GM12878 (cell line): ENCODE measurements at regions not wholly inside any gene's neighbourhood (a gene's known extent, or its start where the extent isn't known, plus 50 kb on each side); places are given as distances from the start of the nearest gene placed in this dataset.

ENCODE experiments used
- ATAC-seq: fragments of 200-7000 bp; cut with Tn5 transposase; 3 replicates; pipeline ENCODE4 v1.9.1; 2020; ENCODE audit warnings: mild to moderate bottlenecking, moderate library complexity
- BruUV-seq: library from RNA; stranded (reverse); fragments of 400-500 nt; replicated peaks from 2 replicates; lab custom pipeline; 2021; lab: Mats Ljungman, UMichigan
- CTCF ChIA-PET: fragments of 300-600 bp; sonication (Branson Sonifier 250); formaldehyde crosslinking; extraction: SDS; loops from one replicate; lab custom pipeline; 2021; ENCODE audit warnings: inconsistent platforms; lab: Yijun Ruan, JAX
- POLR2A ChIA-PET: fragments of 350-600 bp; formaldehyde crosslinking; extraction: SDS; loops from one replicate; lab custom pipeline; 2021; ENCODE audit warnings: inconsistent platforms; lab: Charles Lee
- RAD21 ChIA-PET: fragments of 300-600 bp; sonication (Branson Sonifier 250); formaldehyde crosslinking; loops from one replicate; lab custom pipeline; 2023; ENCODE audit warnings: antibody characterized with exemption; ENCODE audit not compliant: unreplicated experiment; lab: Charles Lee
- SMC1A ChIA-PET: fragments of 300-600 bp; sonication (Branson Sonifier 250); formaldehyde crosslinking; loops from one replicate; lab custom pipeline; 2023; ENCODE audit not compliant: unreplicated experiment, uncharacterized antibody; lab: Charles Lee
- DNase-seq: peaks from one replicate; pipeline ENCODE4 v3.0.0-alpha.2; 2011; ENCODE audit warnings: low read depth, low spot score
- FAIRE-seq: peaks from 3 replicates; lab custom pipeline; 2011; peaks lifted over from hg19 to GRCh38; lab: Jason Lieb, UNC
- H2AFZ ChIP-seq: 2 replicates; pipeline ENCODE4 v1.6.0; 2011; ENCODE audit warnings: low read depth, low read length, control low read depth; ENCODE audit not compliant: control insufficient read depth
- H3K27ac ChIP-seq: 2 replicates; pipeline ENCODE4 v1.5.1; 2011; ENCODE audit warnings: control low read depth; ENCODE audit not compliant: control insufficient read depth, insufficient read depth
- H3K27me3 ChIP-seq, 2 experiments: replicated peaks in 1 of 2; 2 replicates each; pipeline versions ENCODE4 v1.6.0 to v1.6.1; 2011; ENCODE audit warnings: low read length in 1 of 2; ENCODE audit not compliant: control insufficient read depth in 2 of 2, insufficient read depth in 2 of 2
- H3K36me3 ChIP-seq, 2 experiments: 2 replicates each; pipeline ENCODE4 v1.5.1; 2011; ENCODE audit warnings: low read length in 1 of 2; ENCODE audit not compliant: control insufficient read depth in 2 of 2, insufficient read depth in 2 of 2
- H3K4me1 ChIP-seq: 2 replicates; pipeline ENCODE4 v1.6.1; 2011; ENCODE audit warnings: mild to moderate bottlenecking, low read length, moderate library complexity, mixed read lengths; ENCODE audit not compliant: control insufficient read depth, insufficient read depth
- H3K4me2 ChIP-seq: 2 replicates; pipeline ENCODE4 v1.6.0; 2011; ENCODE audit warnings: control low read depth; ENCODE audit not compliant: control insufficient read depth, insufficient read depth
- H3K4me3 ChIP-seq: fragments of 200-600 bp; sonication (generic); 2 replicates; pipeline ENCODE4 v1.5.1; 2016
- H3K79me2 ChIP-seq: 2 replicates; pipeline ENCODE4 v1.6.0; 2011; ENCODE audit warnings: low read length; ENCODE audit not compliant: control insufficient read depth, insufficient read depth
- H3K9ac ChIP-seq: 2 replicates; pipeline ENCODE4 v1.8.0; 2011; ENCODE audit warnings: low read length, control low read depth, mixed read lengths; ENCODE audit not compliant: control insufficient read depth, insufficient read depth
- H3K9me3 ChIP-seq: replicated peaks from 3 replicates; pipeline ENCODE4 v1.5.1; 2011; ENCODE audit warnings: mild to moderate bottlenecking, low read length; ENCODE audit not compliant: control insufficient read depth, insufficient read depth
- H4K20me1 ChIP-seq: 2 replicates; pipeline ENCODE4 v1.6.0; 2011; ENCODE audit not compliant: control insufficient read depth, insufficient read depth
- CBX3 ChIP-seq: fragments of 200-600 bp; sonication (generic); IDR thresholded peaks from 2 replicates; pipeline ENCODE4 v1.6.1; 2016; ENCODE audit warnings: low read depth, borderline replicate concordance
- CHD2 ChIP-seq: IDR thresholded peaks from 2 replicates; pipeline ENCODE4 v1.6.1; 2011; ENCODE audit warnings: low read depth, low read length, improper control_type of control experiment, borderline replicate concordance
- E2F8 ChIP-seq: fragments of 450-650 bp; IDR thresholded peaks from 2 replicates; pipeline ENCODE4 v1.6.1; 2018; ENCODE audit warnings: mild to moderate bottlenecking, low read depth, moderate library complexity; ENCODE audit not compliant: partially characterized antibody
- ESRRA ChIP-seq: IDR thresholded peaks from 2 replicates; pipeline ENCODE4 v1.6.1; 2012; ENCODE audit warnings: mild to moderate bottlenecking, low read length, improper control_type of control experiment
- MEF2A ChIP-seq: IDR thresholded peaks from 2 replicates; pipeline ENCODE4 v1.6.1; 2011; ENCODE audit warnings: low read depth, mild to moderate bottlenecking, low read length, moderate library complexity; ENCODE audit not compliant: insufficient read depth
- MLLT1 ChIP-seq: fragments of 450-650 bp; IDR thresholded peaks from 2 replicates; pipeline ENCODE4 v1.6.1; 2016; ENCODE audit warnings: mild to moderate bottlenecking
- NR2C2 ChIP-seq: IDR thresholded peaks from 2 replicates; pipeline ENCODE4 v1.6.1; 2011; ENCODE audit warnings: borderline replicate concordance, low read depth; ENCODE audit not compliant: control insufficient read depth, insufficient read length
- PAX5 ChIP-seq: IDR thresholded peaks from 2 replicates; pipeline ENCODE4 v1.6.1; 2011; ENCODE audit warnings: low read depth, low read length, borderline replicate concordance
- REST ChIP-seq: IDR thresholded peaks from 2 replicates; pipeline ENCODE4 v1.6.1; 2012; ENCODE audit warnings: mild to moderate bottlenecking, low read depth, low read length
- SIN3A ChIP-seq: IDR thresholded peaks from 2 replicates; pipeline ENCODE4 v1.6.1; 2012; ENCODE audit warnings: low read depth, low read length, improper control_type of control experiment
- SRF ChIP-seq, 2 experiments: IDR thresholded peaks; 2 replicates each; pipeline ENCODE4 v1.6.1; 2011; ENCODE audit warnings: low read depth in 2 of 2, low read length in 2 of 2, mild to moderate bottlenecking in 1 of 2, moderate library complexity in 1 of 2
- ZNF622 ChIP-seq: fragments of 450-650 bp; IDR thresholded peaks from 2 replicates; pipeline ENCODE4 v1.6.1; 2017; ENCODE audit warnings: mild to moderate bottlenecking, inconsistent platforms
- in situ Hi-C: fragments of 300-500 bp; cut with MboI; formaldehyde crosslinking; loops from 9 replicates; pipeline ENCODE4 v1.14.3; 2018; ENCODE audit warnings: mixed read lengths
- intact Hi-C: fragments of 100-400 bp; cut with micrococcal nuclease; formaldehyde crosslinking; loops from one replicate; pipeline ENCODE4 v1.14.2; 2022; ENCODE audit not compliant: unreplicated experiment

- no peak for TF ChIP-seq E2F8
Observed at GRCh38 chr4:33057736-33058135, 2337.6 kb downstream of the PCDH7 start (continued).

DNA sequence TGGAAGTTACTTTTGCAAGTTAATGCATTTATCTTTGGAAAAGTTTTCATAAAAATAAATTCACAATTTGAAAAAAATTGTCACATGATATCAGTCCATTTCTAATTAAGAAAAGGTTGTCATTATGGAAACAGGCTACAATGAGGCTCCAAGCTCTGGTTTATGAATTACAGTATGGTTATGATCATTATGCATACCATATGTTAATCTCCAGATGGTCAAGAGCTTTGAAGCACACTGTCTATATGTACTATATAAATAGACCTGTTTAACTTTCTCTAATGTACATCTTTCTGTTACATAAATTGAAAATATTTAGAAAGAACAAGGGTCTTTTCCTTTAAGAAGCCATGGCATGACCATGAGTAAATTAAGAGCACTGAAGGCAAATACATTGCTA, 2338.8 kb downstream of the PCDH7 start:
- Histone ChIP-seq H3K4me3 (no peak overlapping the region), H3K79me2 (no peaks in the 10 kb centered on the region), H3K27ac (no peak overlapping the region), H3K4me1 (no peaks in the 10 kb centered on the region), H2AFZ (no peak overlapping the region), H3K27me3 (no peaks in the 10 kb centered on the region), H3K4me2 (no peak overlapping the region), H3K9ac (no peak overlapping the region), H4K20me1 (no peaks in the 10 kb centered on the region), H3K36me3 (no peaks in the 10 kb centered on the region), H3K9me3 (no peaks in the 10 kb centered on the region)
- intact Hi-C loops (no loop called here), in situ Hi-C loops (no loop called here)
- POLR2A ChIA-PET = interaction anchor here (0.9 kb wide), 1 partner anchor 32 kb away, joined by 3 read pairs; no protein-coding TSS in a partner anchor
- FAIRE-seq = no peak
- SMC1A ChIA-PET = no interaction called here
- CTCF ChIA-PET = no interaction called here
- no peak for ATAC-seq
- no TSS peak for BruUV-seq
- RAD21 ChIA-PET = no interaction called here
- DNase-seq = no peak
- no peak for TF ChIP-seq SIN3A
- no peak for TF ChIP-seq SRF (IDR thresholded peaks at IDR 0.05; ENCODE audit: low read depth in 2 of 2, low read length in 2 of 2)
- no peak for TF ChIP-seq NR2C2
- no peak for TF ChIP-seq MLLT1
- no peak for TF ChIP-seq CHD2
- TF ChIP-seq MEF2A = no peak
- no peak for TF ChIP-seq ZNF622
- no peak for TF ChIP-seq REST
- TF ChIP-seq PAX5 = no peak
- TF ChIP-seq CBX3 = no peak
- no peak for TF ChIP-seq E2F8
- no peak for TF ChIP-seq ESRRA
